ENCODE measurements at regions not wholly inside any gene's neighbourhood (a gene's known extent, or its start where the extent isn't known, plus 50 kb on each side); places are given as distances from the start of the nearest gene placed in this dataset.

- H3K9me3 ChIP-seq = no peaks in the 10 kb centered on the region
- ChIA-PET CTCF (interaction anchor here (1.0 kb wide), 1 partner anchor 9 kb away, joined by 3 read pairs; no protein-coding TSS in a partner anchor), POLR2A (no interaction called here)
- no peaks in the 10 kb centered on the region for H3K4me1 ChIP-seq
- no peak overlapping the region for H3K4me2 ChIP-seq
- TF ChIP-seq KDM5A (IDR thresholded peaks at IDR 0.05) (no peak), ATOH8 (CRISPR knock-in tag; IDR thresholded peaks at IDR 0.05; ENCODE audit: low read depth) (no peak), MAZ (IDR thresholded peaks at IDR 0.05; ENCODE audit: borderline replicate concordance, low read depth, low read length) (no peak)
- WGBS (ENCODE audit: missing lambda C conversion rate) = 66% methylated on average over 3 of the region's 3 CpGs
- DNase-seq (ENCODE audit: low read depth in 1 of 2, low spot score in 1 of 2) (no peak), FAIRE-seq (no peak), ATAC-seq (no peak)
- no peak overlapping the region for H3K27ac ChIP-seq
- H3K4me3 ChIP-seq = no peak overlapping the region
Measured at GRCh38 chr10:83994325-83994724, 145.0 kb upstream of the GHITM start.

- H3K4me1 ChIP-seq = no peaks in the 10 kb centered on the region
- TF ChIP-seq CHD2 (IDR thresholded peaks at IDR 0.05; ENCODE audit: low read length, partially characterized antibody) (no peak), KDM5A (IDR thresholded peaks at IDR 0.05) (no peak), POLR2AphosphoS2 (conservative IDR thresholded peaks at IDR 0.05; ENCODE audit: low read length) (no peak), BCL3 (IDR thresholded peaks at IDR 0.05) (no peak), FOXS1 (CRISPR knock-in tag; IDR thresholded peaks at IDR 0.05) (no peak), MAX (IDR thresholded peaks at IDR 0.05) (no peak), SMC3 (IDR thresholded peaks at IDR 0.05) (no peak), PHF8 (IDR thresholded peaks at IDR 0.05; ENCODE audit: borderline replicate concordance, low read depth) (no peak), JUN (IDR thresholded peaks at IDR 0.05) (no peak), ELK1 (IDR thresholded peaks at IDR 0.05; ENCODE audit: low read depth, low read length) (no peak), CBX2 (IDR thresholded peaks at IDR 0.05; ENCODE audit: borderline replicate concordance, low read depth) (no peak), BHLHE40 (IDR thresholded peaks at IDR 0.05; ENCODE audit: low read depth, low read length) (no peak), KDM1A (IDR thresholded peaks at IDR 0.05; ENCODE audit: low read depth) (no peak), HDAC2 (IDR thresholded peaks at IDR 0.05) (no peak), RFX5 (IDR thresholded peaks at IDR 0.05) (no peak), HEYL (CRISPR knock-in tag; IDR thresholded peaks at IDR 0.05) (no peak), HES2 (IDR thresholded peaks at IDR 0.05) (no peak)
- no peak for ATAC-seq
- no peak overlapping the region for H3K4me3 ChIP-seq
- ChIA-PET CTCF (no interaction called here), POLR2A (no interaction called here)
- 5% methylated on average over 4 of the region's 4 CpGs for WGBS (ENCODE audit: missing lambda C conversion rate)
- H3K4me2 ChIP-seq = no peak overlapping the region
- no peak for FAIRE-seq
- H3K9me3 ChIP-seq = no peaks in the 10 kb centered on the region
- no peak for DNase-seq (ENCODE audit: low read depth in 1 of 2, low spot score in 1 of 2)
- H3K27ac ChIP-seq = no peak overlapping the region
Measured at GRCh38 chr10:83995738-83996331, 143.5 kb upstream of the GHITM start.

GRCh38 chr10:84004221-84004620, 135.1 kb upstream of the GHITM start:
- TF ChIP-seq ZNF302 (CRISPR knock-in tag; IDR thresholded peaks at IDR 0.05) = no peak
- TF ChIP-seq EHMT2 (IDR thresholded peaks at IDR 0.05; ENCODE audit: low read depth) = no peak
- TF ChIP-seq CEBPB (IDR thresholded peaks at IDR 0.05) = no peak
- TF ChIP-seq RAD21 (conservative IDR thresholded peaks at IDR 0.05 in 1 of 2, IDR thresholded peaks at IDR 0.05 in 1 of 2) = no peak
- TF ChIP-seq CHD2 (IDR thresholded peaks at IDR 0.05; ENCODE audit: low read length, partially characterized antibody) = no peak
- TF ChIP-seq ZC3H11A (IDR thresholded peaks at IDR 0.05) = no peak
- TF ChIP-seq HES2 (IDR thresholded peaks at IDR 0.05) = no peak
- TF ChIP-seq HOXB13 (CRISPR knock-in tag; IDR thresholded peaks at IDR 0.05; ENCODE audit: low read depth) = no peak
- no peak for TF ChIP-seq MAZ (IDR thresholded peaks at IDR 0.05; ENCODE audit: borderline replicate concordance, low read depth, low read length)
- Histone ChIP-seq H3K27ac (no peak overlapping the region), H3K4me3 (no peak overlapping the region), H3K4me1 (no peaks in the 10 kb centered on the region), H3K9me3 (no peaks in the 10 kb centered on the region), H3K4me2 (no peak overlapping the region)
- ChIA-PET POLR2A (no interaction called here), CTCF (interaction anchor here (1.0 kb wide), 1 partner anchor 70 kb away, joined by 3 read pairs; no protein-coding TSS in a partner anchor)
- FAIRE-seq = no peak
- WGBS (ENCODE audit: missing lambda C conversion rate) = 16% methylated on average over 2 of the region's 2 CpGs
- no peak for ATAC-seq
- no peak for DNase-seq (ENCODE audit: low read depth in 1 of 2, low spot score in 1 of 2)

All from A549 (cell line).